Neural crest cell (in vitro differentiated cells): ENCODE measurements at regions not wholly inside any gene's neighbourhood (a gene's known extent, or its start where the extent isn't known, plus 50 kb on each side); places are given as distances from the start of the nearest gene placed in this dataset.

ENCODE experiments used
- DNase-seq: peaks from one replicate; pipeline ENCODE4 v3.0.0; 2021; ENCODE audit warnings: low read depth, mixed read lengths, low spot score
- H3K27ac Mint-ChIP-seq: one replicate; pipeline ENCODE4 v1.8.0; 2021; ENCODE audit warnings: mild to moderate bottlenecking, mixed read lengths; ENCODE audit not compliant: unreplicated experiment
- H3K27me3 Mint-ChIP-seq: 2 replicates; pipeline ENCODE4 v1.8.0; 2021; ENCODE audit warnings: low read depth, mild to moderate bottlenecking, mixed read lengths
- H3K36me3 Mint-ChIP-seq: 2 replicates; pipeline ENCODE4 v1.8.0; 2021; ENCODE audit warnings: low read depth, mild to moderate bottlenecking, mixed read lengths
- H3K4me1 Mint-ChIP-seq: 2 replicates; pipeline ENCODE4 v1.8.0; 2021; ENCODE audit warnings: mixed read lengths
- H3K4me3 Mint-ChIP-seq: one replicate; pipeline ENCODE4 v1.8.0; 2021; ENCODE audit warnings: mild to moderate bottlenecking, mixed read lengths
- H3K9me3 Mint-ChIP-seq: 2 replicates; pipeline ENCODE4 v1.8.0; 2021; ENCODE audit warnings: mixed read lengths
- TF ChIP-seq, protein P1 (sequence below): fragments of 200-600 bp; sonication (generic); conservative IDR thresholded peaks from 2 replicates; pipeline ENCODE4 v1.5.0; 2021; ENCODE audit warnings: antibody characterized with exemption, mild to moderate bottlenecking

DNA sequence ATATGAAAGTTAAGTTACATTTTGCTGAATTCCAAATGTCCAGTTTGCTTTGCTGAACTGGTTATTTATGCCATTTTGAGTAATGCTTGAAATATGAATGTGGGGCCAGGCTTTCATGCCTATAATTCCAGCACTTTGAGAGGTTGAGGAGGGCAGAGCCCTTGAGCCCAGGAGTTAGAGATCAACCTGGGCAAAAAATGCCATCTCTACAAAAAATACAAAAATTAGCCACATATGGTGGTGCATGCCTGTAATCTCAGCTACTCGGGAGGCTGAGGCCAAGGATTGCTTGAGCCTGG, 101.2 kb upstream of the ITGA6 start:
- H3K9me3 Mint-ChIP-seq, result peaks cover 6% of the 10 kb centered on the region
- TF ChIP-seq, protein P1, sequence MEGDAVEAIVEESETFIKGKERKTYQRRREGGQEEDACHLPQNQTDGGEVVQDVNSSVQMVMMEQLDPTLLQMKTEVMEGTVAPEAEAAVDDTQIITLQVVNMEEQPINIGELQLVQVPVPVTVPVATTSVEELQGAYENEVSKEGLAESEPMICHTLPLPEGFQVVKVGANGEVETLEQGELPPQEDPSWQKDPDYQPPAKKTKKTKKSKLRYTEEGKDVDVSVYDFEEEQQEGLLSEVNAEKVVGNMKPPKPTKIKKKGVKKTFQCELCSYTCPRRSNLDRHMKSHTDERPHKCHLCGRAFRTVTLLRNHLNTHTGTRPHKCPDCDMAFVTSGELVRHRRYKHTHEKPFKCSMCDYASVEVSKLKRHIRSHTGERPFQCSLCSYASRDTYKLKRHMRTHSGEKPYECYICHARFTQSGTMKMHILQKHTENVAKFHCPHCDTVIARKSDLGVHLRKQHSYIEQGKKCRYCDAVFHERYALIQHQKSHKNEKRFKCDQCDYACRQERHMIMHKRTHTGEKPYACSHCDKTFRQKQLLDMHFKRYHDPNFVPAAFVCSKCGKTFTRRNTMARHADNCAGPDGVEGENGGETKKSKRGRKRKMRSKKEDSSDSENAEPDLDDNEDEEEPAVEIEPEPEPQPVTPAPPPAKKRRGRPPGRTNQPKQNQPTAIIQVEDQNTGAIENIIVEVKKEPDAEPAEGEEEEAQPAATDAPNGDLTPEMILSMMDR, result no peak
- no peak overlapping the region for H3K27ac Mint-ChIP-seq
- H3K4me3 Mint-ChIP-seq, result no peak overlapping the region
- DNase-seq, result no peak
- H3K27me3 Mint-ChIP-seq, result no peaks in the 10 kb centered on the region
- H3K36me3 Mint-ChIP-seq, result no peaks in the 10 kb centered on the region
- peaks cover 14% of the 10 kb centered on the region for H3K4me1 Mint-ChIP-seq

DNA sequence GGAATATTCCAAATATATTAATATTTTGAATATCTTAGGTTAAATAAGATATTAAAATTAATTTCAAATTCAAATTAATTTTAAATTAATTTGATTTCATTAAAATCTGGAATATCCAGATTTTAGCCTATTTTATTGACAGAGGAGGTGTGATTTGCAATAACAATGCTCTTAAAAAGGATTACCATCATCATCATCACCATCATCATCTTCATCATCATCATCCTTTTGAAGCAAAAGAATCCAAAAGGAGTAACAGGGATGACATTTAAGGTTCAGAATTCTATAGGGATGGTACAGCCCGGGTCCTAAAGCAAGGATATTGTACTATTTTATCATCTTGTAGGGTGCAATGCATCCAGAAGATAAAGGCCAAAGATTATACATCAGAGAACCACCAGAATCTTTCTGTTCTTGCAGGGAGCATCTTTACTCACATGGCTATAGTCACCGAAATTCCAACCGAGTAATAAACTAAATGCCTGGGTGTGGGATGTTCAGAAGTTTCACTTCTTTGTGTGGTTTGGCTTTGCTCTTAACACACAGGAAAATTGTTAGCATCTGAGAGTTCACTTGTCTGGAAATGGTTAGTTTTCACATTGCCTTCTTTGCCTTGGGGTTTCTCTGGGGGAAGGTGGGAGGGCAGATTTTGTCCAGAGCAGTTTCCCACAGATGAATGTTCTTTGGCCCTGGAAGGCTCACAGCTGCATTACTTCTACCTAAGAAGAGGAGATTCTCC, 99.1 kb upstream of the ITGA6 start:
- TF ChIP-seq, protein P1, result no peak
- Mint-ChIP-seq H3K4me1 (peaks cover 24% of the 10 kb centered on the region), H3K4me3 (no peak overlapping the region), H3K27me3 (no peaks in the 10 kb centered on the region), H3K27ac (no peak overlapping the region), H3K9me3 (peaks cover 3% of the 10 kb centered on the region), H3K36me3 (no peaks in the 10 kb centered on the region)
- no peak for DNase-seq

DNA sequence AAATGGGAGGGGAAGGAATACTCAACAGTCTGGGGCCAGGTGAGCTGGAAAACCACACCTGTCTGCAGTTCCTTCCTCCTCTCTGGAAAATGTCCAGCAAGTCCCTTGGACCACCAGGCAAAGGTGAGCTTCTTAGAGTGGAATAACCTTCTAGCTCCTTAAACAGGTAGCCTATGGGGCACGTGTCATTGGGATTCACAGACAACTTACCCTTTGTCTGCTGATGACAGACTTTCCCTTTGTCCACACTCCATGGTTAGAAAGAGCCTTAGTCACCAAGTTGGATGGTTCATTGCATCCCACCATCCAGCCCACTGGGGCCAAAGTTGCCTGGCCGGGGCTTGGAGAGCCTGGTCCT, 98.0 kb upstream of the ITGA6 start:
- H3K4me1 Mint-ChIP-seq, result peaks cover 18% of the 10 kb centered on the region
- TF ChIP-seq, protein P1, result no peak
- no peaks in the 10 kb centered on the region for H3K27me3 Mint-ChIP-seq
- H3K9me3 Mint-ChIP-seq, result no peaks in the 10 kb centered on the region
- H3K36me3 Mint-ChIP-seq, result no peaks in the 10 kb centered on the region
- H3K4me3 Mint-ChIP-seq, result no peak overlapping the region
- H3K27ac Mint-ChIP-seq, result no peak overlapping the region
- no peak for DNase-seq

DNA sequence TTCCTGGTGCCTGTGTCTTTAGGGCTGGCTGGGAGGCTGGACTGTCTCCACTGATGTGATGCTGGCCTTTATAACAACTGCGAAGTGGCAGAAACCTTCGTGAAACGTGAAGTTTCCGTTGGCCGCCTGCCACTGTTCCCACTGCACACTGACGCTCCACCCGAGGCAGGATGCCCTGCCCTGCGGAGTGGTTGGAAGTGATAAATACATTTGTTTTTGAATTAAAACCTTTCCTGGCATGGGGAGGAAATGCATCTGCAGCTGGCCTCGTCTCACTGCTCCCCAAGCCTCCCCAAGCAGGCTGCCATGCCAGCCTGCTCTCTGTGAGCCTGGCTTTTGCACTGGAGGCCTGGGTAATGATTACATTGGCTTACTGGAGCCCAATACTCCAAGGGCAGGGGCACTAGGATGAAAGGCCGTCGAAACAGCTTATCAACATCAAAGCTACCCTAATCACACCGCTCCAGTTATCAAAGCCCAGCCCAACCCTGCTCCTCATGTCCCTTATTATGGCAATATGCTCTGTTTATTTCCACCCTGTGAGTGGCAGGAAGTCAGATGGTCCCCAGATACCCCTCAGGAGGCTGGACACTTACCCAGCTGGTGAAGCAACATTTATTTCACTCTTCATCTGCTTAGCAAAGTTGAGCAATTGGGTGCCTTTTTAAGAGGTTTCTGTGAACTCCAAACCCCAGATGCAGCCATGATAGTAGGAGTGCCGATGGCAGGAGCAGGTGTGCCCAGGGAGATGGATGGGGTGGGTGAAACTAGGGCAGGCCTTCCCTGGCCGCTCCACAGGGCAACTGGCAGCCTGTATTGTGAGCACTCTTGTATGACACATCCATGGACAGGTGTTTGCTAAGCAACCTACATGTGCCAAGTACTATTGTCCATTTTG, 97.4 kb upstream of the ITGA6 start:
- peaks cover 16% of the 10 kb centered on the region for H3K4me1 Mint-ChIP-seq
- no peak overlapping the region for H3K27ac Mint-ChIP-seq
- no peaks in the 10 kb centered on the region for H3K36me3 Mint-ChIP-seq
- no peaks in the 10 kb centered on the region for H3K9me3 Mint-ChIP-seq
- no peak overlapping the region for H3K4me3 Mint-ChIP-seq
- TF ChIP-seq, protein P1, result no peak
- no peak for DNase-seq
- H3K27me3 Mint-ChIP-seq, result no peaks in the 10 kb centered on the region

DNA sequence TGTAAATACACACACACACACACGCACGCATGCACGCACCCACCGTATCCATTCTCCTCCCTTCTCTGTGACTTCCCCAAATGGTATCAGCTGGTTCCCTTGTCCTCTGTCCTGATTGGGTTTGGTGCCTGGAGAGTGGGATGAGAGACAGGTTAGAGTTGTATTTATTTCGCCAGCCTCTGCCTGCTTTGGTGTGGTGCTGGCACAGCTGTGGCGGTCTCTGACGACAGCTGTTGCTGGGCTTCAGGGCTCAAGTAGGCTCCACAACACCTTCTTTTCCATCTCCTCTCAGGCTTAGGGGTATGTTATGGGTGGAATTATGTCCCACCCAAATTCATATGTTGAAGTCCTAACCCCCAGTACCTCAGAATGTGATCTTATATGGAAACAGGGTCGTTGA, 94.9 kb upstream of the ITGA6 start:
- H3K4me1 Mint-ChIP-seq, result peaks cover 19% of the 10 kb centered on the region
- no peak overlapping the region for H3K4me3 Mint-ChIP-seq
- H3K27ac Mint-ChIP-seq, result peak overlapping the region; percentile 25
- no peaks in the 10 kb centered on the region for H3K27me3 Mint-ChIP-seq
- TF ChIP-seq, protein P1, result no peak
- DNase-seq, result no peak
- no peaks in the 10 kb centered on the region for H3K36me3 Mint-ChIP-seq
- no peaks in the 10 kb centered on the region for H3K9me3 Mint-ChIP-seq
